CD4-positive, alpha-beta T cell treated with Interleukin-17A for 4 hours (primary cell): ENCODE measurements at regions not wholly inside any gene's neighbourhood (a gene's known extent, or its start where the extent isn't known, plus 50 kb on each side); places are given as distances from the start of the nearest gene placed in this dataset.

ENCODE experiments used
- DNase-seq: peaks from one replicate; pipeline ENCODE4 v3.0.0-alpha.2; 2020; ENCODE audit warnings: mixed read lengths

- no peak for DNase-seq
Observed at GRCh38 chr4:154086247-154086646, 297.4 kb upstream of the SFRP2 start.

DNA sequence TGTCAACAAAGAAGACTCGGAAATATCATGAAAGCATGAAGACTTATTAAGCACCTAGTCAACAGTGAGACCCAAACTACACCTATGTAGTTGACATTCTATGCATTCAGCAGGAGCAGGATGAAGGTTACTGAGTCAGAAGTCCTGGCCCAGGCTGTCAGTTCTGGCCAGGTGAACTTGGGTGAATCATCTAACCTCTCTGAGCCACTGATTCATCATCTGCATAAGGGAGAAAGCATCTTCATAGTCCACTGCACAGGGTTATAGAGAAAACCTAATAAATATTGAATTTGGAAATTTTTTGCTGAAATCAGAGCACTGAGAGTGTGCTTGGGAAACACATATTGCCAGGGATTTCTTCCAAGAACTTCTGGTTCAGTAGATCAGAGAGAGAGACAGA is 296.0 kb upstream of the SFRP2 start:
- DNase-seq, result no peak

DNA sequence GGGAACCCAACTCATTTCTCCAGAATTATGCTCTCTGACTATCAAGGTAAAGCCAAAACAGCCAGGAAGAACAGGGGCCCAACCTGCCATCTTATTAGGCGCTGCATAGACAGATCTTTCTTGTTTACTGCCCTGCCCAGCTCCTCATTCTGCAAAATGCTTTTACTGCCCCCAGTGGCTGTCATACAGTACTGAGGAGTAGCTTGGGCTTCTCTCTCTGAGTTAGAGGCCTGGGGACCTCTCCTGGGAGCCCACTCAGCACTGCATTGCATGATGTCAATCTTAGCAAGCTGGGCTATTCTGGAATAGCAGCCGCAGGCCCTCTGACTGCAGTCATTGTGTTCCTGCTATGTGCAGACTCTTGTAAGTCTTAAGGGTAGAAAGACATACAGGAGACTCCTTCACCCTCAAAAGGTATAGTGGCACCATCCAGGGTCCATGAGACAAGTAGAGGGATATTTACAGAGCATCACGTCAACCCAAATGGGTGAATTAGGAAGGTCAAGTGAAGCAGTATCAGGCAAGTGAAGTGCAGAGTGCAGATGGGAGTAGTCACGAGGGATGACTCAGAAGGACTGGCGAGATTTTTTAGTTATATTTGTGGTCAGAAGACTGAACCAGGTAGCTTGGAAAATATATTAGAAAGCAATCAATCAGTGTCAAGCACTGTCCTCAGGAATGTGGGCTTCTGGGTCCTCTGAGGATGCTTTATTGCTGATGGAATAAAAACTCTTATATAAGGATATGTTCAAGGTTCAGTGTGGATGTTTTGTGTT is 294.1 kb upstream of the SFRP2 start:
- DNase-seq, result no peak

- DNase-seq, result no peak
Observed at GRCh38 chr4:154081391-154081790, 292.5 kb upstream of the SFRP2 start.

DNA sequence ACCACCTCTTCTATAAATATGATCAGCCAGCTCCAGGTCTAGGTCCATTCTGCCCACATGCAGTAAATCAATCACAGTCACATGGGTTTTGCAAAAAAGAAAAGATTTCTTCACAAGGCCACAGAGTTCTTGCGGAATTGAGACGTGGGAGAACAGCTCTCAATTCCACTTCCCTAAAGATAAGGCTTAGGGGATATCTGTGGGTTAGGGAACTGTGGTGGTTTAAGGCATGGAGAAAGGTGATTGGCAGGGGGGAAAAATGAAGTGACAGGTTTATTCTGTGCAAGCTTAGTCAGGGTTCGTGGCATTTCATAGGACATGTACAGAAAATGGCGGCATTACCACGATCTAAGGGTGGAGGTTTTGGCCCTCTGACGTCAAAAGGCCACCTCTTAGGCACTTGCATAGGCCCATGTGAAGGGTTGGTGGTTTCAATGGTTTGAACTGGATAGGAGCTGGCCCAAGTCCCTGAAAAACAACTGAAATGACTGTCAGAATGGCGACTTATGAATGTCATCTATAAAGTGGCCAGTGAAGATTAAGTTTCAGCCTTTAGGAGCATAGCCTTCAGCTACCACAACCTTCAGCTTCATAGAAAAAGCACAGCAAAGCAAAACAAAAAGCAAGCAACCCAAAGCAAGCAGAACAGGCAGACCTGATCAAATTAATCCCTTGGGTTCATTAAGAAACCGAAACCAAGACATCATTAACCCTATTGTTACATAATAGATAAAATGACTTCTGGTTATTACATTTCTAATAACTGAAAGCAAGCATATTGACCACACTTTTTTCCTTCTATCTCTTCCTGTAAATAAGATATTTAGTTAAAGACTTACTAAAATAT is 289.8 kb upstream of the SFRP2 start:
- DNase-seq, result no peak

DNA sequence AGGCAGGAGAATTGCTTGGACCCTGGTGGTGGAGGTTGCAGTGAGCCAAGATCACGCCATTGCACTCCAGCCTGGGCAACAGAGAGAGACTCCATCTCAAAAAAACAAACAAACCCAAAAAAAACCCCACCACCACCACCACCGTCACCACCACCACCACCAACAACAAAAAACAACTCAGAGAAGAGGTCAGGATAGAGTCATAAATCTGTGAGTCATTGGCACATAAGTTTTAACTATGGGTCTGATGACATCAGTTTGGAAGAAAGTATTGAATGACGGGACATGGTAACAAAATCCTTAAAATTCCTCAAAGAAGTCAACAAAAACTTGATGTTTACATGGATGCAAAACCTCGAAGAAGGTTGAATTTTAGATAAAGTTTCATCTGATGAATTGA is 288.0 kb upstream of the SFRP2 start:
- DNase-seq, result no peak

DNA sequence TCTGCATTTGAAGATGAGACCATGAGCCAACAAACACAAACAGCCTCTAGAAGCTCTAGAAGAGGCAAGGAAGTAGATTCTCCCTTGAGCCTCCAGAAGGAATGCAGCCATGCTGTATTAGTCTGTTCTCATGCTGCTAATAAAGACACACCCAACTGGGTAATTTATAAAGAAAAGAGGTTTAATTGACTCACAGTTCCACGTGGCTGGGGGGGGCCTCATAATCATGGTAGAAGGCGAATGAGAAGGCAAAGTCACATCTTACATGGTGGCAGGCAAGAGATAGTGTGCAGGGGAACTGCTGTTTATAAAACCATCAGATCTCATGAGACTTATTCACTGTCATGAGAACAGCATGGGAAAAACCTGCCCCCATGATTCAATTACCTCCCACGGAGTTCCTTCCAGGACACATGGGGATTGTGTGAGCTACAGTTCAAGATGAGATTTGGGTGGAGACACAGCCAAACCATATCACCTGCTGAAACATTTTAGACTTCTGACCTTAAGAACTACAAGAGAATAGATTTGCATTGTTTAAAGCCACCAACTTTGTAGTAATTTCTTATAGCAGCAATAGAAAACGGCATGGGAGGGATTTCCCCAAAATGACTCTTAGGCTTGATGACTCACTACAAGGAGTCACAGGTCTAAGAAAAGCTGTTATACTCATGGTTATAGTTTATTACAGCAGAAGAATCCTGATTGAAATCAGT is 284.4 kb upstream of the SFRP2 start:
- DNase-seq, result no peak

DNA sequence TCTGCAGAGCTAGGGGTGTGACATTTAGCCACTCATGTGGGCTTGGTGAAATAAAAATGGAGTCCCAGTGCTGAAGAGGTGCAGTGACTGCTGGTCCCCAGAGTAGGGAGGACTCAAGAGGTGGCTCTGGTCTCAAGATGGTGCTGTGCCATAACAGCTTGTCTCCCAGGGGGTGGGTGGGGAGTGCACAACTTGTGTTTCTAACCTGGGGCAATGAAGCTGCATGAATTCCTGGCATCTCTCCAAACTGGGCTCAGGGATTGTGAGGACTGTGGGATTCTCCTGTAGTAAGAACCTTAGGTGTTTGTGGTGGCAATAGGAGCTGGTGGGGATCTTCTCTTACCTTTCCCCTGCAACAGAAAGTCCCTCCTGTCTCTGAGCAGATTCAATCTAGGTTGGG is 278.9 kb upstream of the SFRP2 start:
- no peak for DNase-seq

DNA sequence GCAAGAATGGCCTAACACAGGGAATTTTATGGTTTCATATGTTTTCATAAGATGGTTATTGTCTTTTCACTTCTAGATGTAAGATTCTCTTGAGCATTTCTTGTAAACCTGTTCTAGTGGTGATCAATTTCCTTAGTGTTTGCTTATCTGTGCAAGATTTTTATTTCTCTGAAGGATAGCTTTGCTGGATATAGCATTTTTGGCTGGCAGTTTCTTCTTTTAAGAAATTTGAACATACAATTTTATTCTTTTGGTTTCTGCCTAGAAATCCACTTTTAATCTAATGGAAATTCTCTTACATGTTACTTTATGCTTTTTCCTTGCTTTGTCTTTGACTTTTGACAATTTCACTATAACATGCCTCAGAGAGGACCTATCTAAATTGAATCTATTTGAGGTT is 276.5 kb upstream of the SFRP2 start:
- no peak for DNase-seq

GRCh38 chr4:154064244-154064643 is 275.4 kb upstream of the SFRP2 start:
- DNase-seq, result no peak

DNA sequence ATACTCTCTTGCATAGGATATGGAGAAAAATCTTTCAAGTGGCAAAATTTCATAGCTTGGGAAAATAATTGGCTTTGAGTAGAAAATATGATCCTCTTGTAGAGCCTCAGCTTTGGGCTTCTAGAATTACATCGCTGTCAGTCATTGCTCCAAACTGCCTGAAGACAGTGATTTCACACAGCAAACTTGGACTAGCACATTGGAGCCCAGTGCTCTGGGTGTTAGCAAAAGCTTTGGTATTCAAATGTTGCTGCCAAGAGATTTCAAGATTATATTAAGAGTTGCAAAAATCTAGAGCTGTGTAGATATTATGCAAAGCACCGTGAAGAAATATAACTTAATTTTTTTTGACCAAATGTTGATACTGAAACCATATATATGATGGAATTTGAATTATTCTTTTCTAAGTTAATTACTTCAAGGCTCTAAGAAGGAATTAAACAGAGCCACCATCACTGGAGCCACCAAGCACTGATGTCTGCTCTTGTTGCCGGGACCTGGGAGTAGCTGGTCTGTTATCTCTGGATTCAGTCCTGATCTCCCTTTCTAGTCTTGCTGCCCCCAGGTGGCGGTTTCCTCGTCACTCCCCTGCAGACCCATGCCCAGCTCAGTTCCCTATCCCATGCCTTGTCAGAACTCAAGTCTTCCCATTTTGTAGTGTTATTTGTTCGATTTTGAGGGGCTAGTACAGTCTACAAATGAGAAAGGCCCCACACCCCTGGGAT is 260.7 kb upstream of the SFRP2 start:
- no peak for DNase-seq

DNA sequence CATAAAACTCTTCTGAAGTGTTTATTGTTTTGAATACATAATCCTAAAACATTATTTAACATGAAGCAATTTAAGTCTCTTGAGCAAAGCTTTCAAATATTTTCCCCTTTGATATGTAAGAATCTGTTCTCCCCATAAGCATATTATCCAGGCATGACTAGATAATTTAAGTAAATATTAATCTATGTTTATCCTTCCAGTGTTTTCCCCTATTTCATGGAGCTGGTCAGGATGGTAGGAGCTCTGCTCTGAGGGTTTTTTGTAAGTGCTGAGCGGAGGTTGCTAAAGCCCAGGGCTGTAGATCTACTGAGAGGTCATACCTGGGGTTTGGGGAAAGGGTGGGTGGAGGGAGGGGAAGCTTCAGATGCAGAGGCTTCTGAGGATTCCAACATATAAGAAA is 258.9 kb upstream of the SFRP2 start:
- no peak for DNase-seq

- DNase-seq, result no peak
Observed at GRCh38 chr4:154044742-154045485, 256.0 kb upstream of the SFRP2 start.

- DNase-seq, result no peak
Observed at GRCh38 chr4:154044108-154044531, 255.2 kb upstream of the SFRP2 start.

GRCh38 chr4:154041640-154042039 is 252.8 kb upstream of the SFRP2 start:
- no peak for DNase-seq

GRCh38 chr4:154039435-154040343 is 250.8 kb upstream of the SFRP2 start:
- DNase-seq, result no peak

- DNase-seq, result no peak
Observed at GRCh38 chr4:154036856-154037255, 248.0 kb upstream of the SFRP2 start.

DNA sequence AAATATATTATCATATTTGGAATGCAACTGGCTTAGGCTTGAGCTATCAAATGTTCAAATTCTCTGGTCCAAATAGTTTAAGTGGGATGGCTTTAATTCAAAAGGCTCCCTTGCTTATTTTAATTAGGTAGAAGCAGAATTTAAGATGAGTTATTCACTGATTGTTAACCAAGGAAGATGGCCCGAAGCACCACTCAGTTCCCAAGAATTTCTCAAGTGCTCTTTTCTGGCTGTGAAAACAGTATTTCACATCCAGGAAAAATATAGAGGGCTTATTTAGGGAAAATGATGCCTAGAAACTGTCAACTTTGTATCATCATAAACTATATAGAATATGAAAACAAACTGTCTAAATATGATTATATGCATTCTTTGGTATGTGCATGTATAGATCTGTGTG is 246.5 kb upstream of the SFRP2 start:
- no peak for DNase-seq

- no peak for DNase-seq
Observed at GRCh38 chr4:154033921-154034320, 245.0 kb upstream of the SFRP2 start.

DNA sequence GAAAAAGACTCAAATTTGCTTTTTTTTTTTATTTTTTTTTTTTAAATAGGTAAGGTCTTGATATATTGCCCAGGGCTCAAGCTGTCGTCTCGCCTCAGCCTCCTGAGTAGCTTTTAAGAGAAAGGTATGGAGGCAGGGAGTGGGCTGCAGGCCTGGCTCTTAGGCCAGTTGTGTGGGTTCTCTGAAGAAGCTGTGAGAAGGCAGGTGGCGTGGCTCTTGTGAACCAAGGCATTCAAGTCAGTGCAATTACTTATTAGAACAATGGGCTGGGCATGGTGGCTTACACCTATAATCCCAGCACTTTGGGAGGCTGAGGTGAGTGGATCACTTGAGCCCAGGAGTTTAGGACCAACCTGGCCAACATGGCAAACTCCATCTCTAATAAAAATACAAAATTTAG is 244.0 kb upstream of the SFRP2 start:
- no peak for DNase-seq

- DNase-seq, result no peak
Observed at GRCh38 chr4:154030746-154031145, 241.9 kb upstream of the SFRP2 start.
